Middle frontal gyrus (tissue), 1 donor: ENCODE measurements at regions not wholly inside any gene's neighbourhood (a gene's known extent, or its start where the extent isn't known, plus 50 kb on each side); places are given as distances from the start of the nearest gene placed in this dataset.
"Not testable (repeated sequence)": the region's sequence is repeated elsewhere in the genome, so short reads cannot be mapped to it uniquely, and the experiment has no call there.

Experiments
- DNase-seq: peaks from one replicate; pipeline ENCODE4 v3.0.0-alpha.2; 2015; ENCODE audit warnings: low spot score; ENCODE audit errors: extremely low spot score

- DNase-seq: no peak
Observed at GRCh38 chr3:125645616-125646015, 50.3 kb upstream of the OSBPL11 start.

- DNase-seq: no peak
Observed at GRCh38 chr3:125646581-125646980, 51.3 kb upstream of the OSBPL11 start.

- DNase-seq: no peak
Observed at GRCh38 chr3:125647318-125648014, 52.2 kb upstream of the OSBPL11 start.

- DNase-seq: no peak
Observed at GRCh38 chr3:125651244-125651643, 55.9 kb upstream of the OSBPL11 start.

- DNase-seq: no peak
Observed at GRCh38 chr3:125652349-125652748, 57.1 kb upstream of the OSBPL11 start.

GRCh38 chr3:125654526-125654925 is 59.2 kb upstream of the OSBPL11 start:
- DNase-seq: no peak

GRCh38 chr3:125662675-125663074 is 67.4 kb upstream of the OSBPL11 start:
- DNase-seq: no peak

GRCh38 chr3:125670352-125670751 is 75.1 kb upstream of the OSBPL11 start:
- no peak for DNase-seq

- DNase-seq: no peak
Observed at GRCh38 chr3:125670945-125671344, 75.6 kb upstream of the OSBPL11 start.

GRCh38 chr3:125671461-125672243 is 76.4 kb upstream of the OSBPL11 start:
- no peak for DNase-seq

- no peak for DNase-seq
Observed at GRCh38 chr3:125675791-125676190, 80.5 kb upstream of the OSBPL11 start.

- no peak for DNase-seq
Observed at GRCh38 chr3:125679258-125679657, 84.0 kb upstream of the OSBPL11 start.

GRCh38 chr3:125681146-125681545 is 85.8 kb upstream of the OSBPL11 start:
- DNase-seq: no peak

GRCh38 chr3:125681906-125682305 is 86.6 kb upstream of the OSBPL11 start:
- DNase-seq: not testable (repeated sequence)

GRCh38 chr3:125682610-125683009 is 87.3 kb upstream of the OSBPL11 start:
- DNase-seq: not testable (repeated sequence)

GRCh38 chr3:125683067-125683829 is 88.0 kb upstream of the OSBPL11 start:
- no peak for DNase-seq

- no peak for DNase-seq
Observed at GRCh38 chr3:125684199-125684598, 88.9 kb upstream of the OSBPL11 start.

GRCh38 chr3:125685741-125686140 is 90.4 kb upstream of the OSBPL11 start:
- DNase-seq: not testable (repeated sequence)

GRCh38 chr3:125692361-125692760 is 97.1 kb upstream of the OSBPL11 start:
- DNase-seq: no peak

- DNase-seq: no peak
Observed at GRCh38 chr3:125693887-125694286, 98.6 kb upstream of the OSBPL11 start.

- no peak for DNase-seq
Observed at GRCh38 chr3:125694761-125695294, 99.5 kb upstream of the OSBPL11 start.

- no peak for DNase-seq
Observed at GRCh38 chr3:125695688-125696087, 100.4 kb upstream of the OSBPL11 start.
